ENCODE measurements at regions not wholly inside any gene's neighbourhood (a gene's known extent, or its start where the extent isn't known, plus 50 kb on each side); places are given as distances from the start of the nearest gene placed in this dataset.

GRCh38 chr2:215522237-215522636, 86.4 kb upstream of the FN1 start:
- Histone ChIP-seq H3K36me3 (ENCODE audit: control insufficient read depth in 2 of 2, extremely low read depth in 1 of 2, insufficient read depth in 1 of 2, low read length in 1 of 2) (no peaks in the 10 kb centered on the region), H3K27ac (ENCODE audit: low read length) (no peak overlapping the region), H3K4me3 (ENCODE audit: control insufficient read depth in 1 of 2, extremely low read depth in 1 of 2, low read length in 1 of 2) (no peak overlapping the region), H3K9me3 (no peaks in the 10 kb centered on the region), H3K27me3 (replicated peaks in 1 of 2; ENCODE audit: control insufficient read depth in 2 of 2, extremely low read depth in 1 of 2, insufficient read depth in 2 of 2, low read length in 1 of 2) (peaks cover 0 to 3% of the 10 kb centered on the region in 2 experiments), H3K4me1 (ENCODE audit: control insufficient read depth in 1 of 2, extremely low read depth in 1 of 2, insufficient read depth in 2 of 2, low read length in 2 of 2) (no peaks in the 10 kb centered on the region)
- ChIA-PET CTCF (interaction anchor here in 1 of 2 donors (1.1 kb wide), 1 partner anchor 10 kb away, joined by 3 read pairs; no protein-coding TSS in a partner anchor), POLR2A (no interaction called here)
- peaks cover 0 to 3% of the 10 kb centered on the region in 2 donors for H3K27me3 Mint-ChIP-seq
- WGBS (ENCODE audit: insufficient coverage), result no CpG with 5 or more reads among the region's 1 CpG
- no peaks in the 10 kb centered on the region for H3K4me1 Mint-ChIP-seq
- no peak overlapping the region for H3K27ac Mint-ChIP-seq
- no peak for DNase-seq
- H3K9me3 Mint-ChIP-seq, result no peaks in the 10 kb centered on the region
- ATAC-seq (replicated peaks in 1 of 4), result no peak
- no peaks in the 10 kb centered on the region for H3K36me3 Mint-ChIP-seq
- H3K4me3 Mint-ChIP-seq, result no peak overlapping the region

GRCh38 chr2:215521031-215521430, 85.2 kb upstream of the FN1 start:
- WGBS (ENCODE audit: insufficient coverage), result no CpG with 5 or more reads among the region's 3 CpGs

GRCh38 chr2:215517391-215517790, 81.5 kb upstream of the FN1 start:
- Mint-ChIP-seq H3K4me3 (no peak overlapping the region), H3K9me3 (no peaks in the 10 kb centered on the region), H3K4me1 (no peaks in the 10 kb centered on the region), H3K27ac (no peak overlapping the region), H3K27me3 (peaks cover 3% of the 10 kb centered on the region in 2 donors), H3K36me3 (no peaks in the 10 kb centered on the region)
- no peaks in the 10 kb centered on the region for H3K36me3 ChIP-seq (ENCODE audit: control insufficient read depth in 2 of 2, extremely low read depth in 1 of 2, insufficient read depth in 1 of 2, low read length in 1 of 2)
- ChIA-PET CTCF (no interaction called here), POLR2A (no interaction called here)
- no peaks in the 10 kb centered on the region for H3K27me3 ChIP-seq (replicated peaks in 1 of 2; ENCODE audit: control insufficient read depth in 2 of 2, extremely low read depth in 1 of 2, insufficient read depth in 2 of 2, low read length in 1 of 2)
- no peak for ATAC-seq (replicated peaks in 1 of 4)
- H3K4me3 ChIP-seq (ENCODE audit: control insufficient read depth in 1 of 2, extremely low read depth in 1 of 2, low read length in 1 of 2), result no peak overlapping the region
- WGBS (ENCODE audit: insufficient coverage), result no CpG with 5 or more reads among the region's 2 CpGs
- no peak overlapping the region for H3K27ac ChIP-seq (ENCODE audit: low read length)
- no peak for DNase-seq
- H3K9me3 ChIP-seq, result no peaks in the 10 kb centered on the region
- no peaks in the 10 kb centered on the region for H3K4me1 ChIP-seq (ENCODE audit: control insufficient read depth in 1 of 2, extremely low read depth in 1 of 2, insufficient read depth in 2 of 2, low read length in 2 of 2)

More at GRCh38 chr2:215521031-215521430, 85.2 kb upstream of the FN1 start:
- ATAC-seq (replicated peaks in 1 of 4) (no peak), DNase-seq (no peak)
- no peak overlapping the region for H3K4me3 Mint-ChIP-seq
- Histone ChIP-seq H3K27me3 (replicated peaks in 1 of 2; ENCODE audit: control insufficient read depth in 2 of 2, extremely low read depth in 1 of 2, insufficient read depth in 2 of 2, low read length in 1 of 2) (peaks cover 0 to 3% of the 10 kb centered on the region in 2 experiments), H3K4me1 (ENCODE audit: control insufficient read depth in 1 of 2, extremely low read depth in 1 of 2, insufficient read depth in 2 of 2, low read length in 2 of 2) (no peaks in the 10 kb centered on the region), H3K4me3 (ENCODE audit: control insufficient read depth in 1 of 2, extremely low read depth in 1 of 2, low read length in 1 of 2) (no peak overlapping the region), H3K9me3 (no peaks in the 10 kb centered on the region), H3K36me3 (ENCODE audit: control insufficient read depth in 2 of 2, extremely low read depth in 1 of 2, insufficient read depth in 1 of 2, low read length in 1 of 2) (no peaks in the 10 kb centered on the region), H3K27ac (ENCODE audit: low read length) (no peak overlapping the region)
- ChIA-PET CTCF (no interaction called here), POLR2A (no interaction called here)
- peaks cover 0 to 3% of the 10 kb centered on the region in 2 donors for H3K27me3 Mint-ChIP-seq
- no peak overlapping the region for H3K27ac Mint-ChIP-seq
- H3K4me1 Mint-ChIP-seq, result no peaks in the 10 kb centered on the region
- no peaks in the 10 kb centered on the region for H3K36me3 Mint-ChIP-seq
- no peaks in the 10 kb centered on the region for H3K9me3 Mint-ChIP-seq

GRCh38 chr2:215514516-215514915, 78.6 kb upstream of the FN1 start:
- Histone ChIP-seq H3K36me3 (ENCODE audit: control insufficient read depth in 2 of 2, extremely low read depth in 1 of 2, insufficient read depth in 1 of 2, low read length in 1 of 2) (no peaks in the 10 kb centered on the region), H3K4me3 (ENCODE audit: control insufficient read depth in 1 of 2, extremely low read depth in 1 of 2, low read length in 1 of 2) (no peak overlapping the region), H3K27ac (ENCODE audit: low read length) (no peak overlapping the region), H3K4me1 (ENCODE audit: control insufficient read depth in 1 of 2, extremely low read depth in 1 of 2, insufficient read depth in 2 of 2, low read length in 2 of 2) (no peaks in the 10 kb centered on the region), H3K9me3 (no peaks in the 10 kb centered on the region), H3K27me3 (replicated peaks in 1 of 2; ENCODE audit: control insufficient read depth in 2 of 2, extremely low read depth in 1 of 2, insufficient read depth in 2 of 2, low read length in 1 of 2) (peaks cover 0 to 2% of the 10 kb centered on the region in 2 experiments)
- ATAC-seq (replicated peaks in 1 of 4) (no peak), DNase-seq (no peak)
- POLR2A ChIA-PET, result no interaction called here
- no peaks in the 10 kb centered on the region for H3K9me3 Mint-ChIP-seq
- 85% methylated on average over 15 of the region's 16 CpGs for WGBS (ENCODE audit: insufficient coverage)
- CTCF ChIA-PET, result no interaction called here
- no peak overlapping the region for H3K4me3 Mint-ChIP-seq
- H3K4me1 Mint-ChIP-seq, result no peaks in the 10 kb centered on the region
- H3K27ac Mint-ChIP-seq, result no peak overlapping the region
- H3K36me3 Mint-ChIP-seq, result no peaks in the 10 kb centered on the region
- H3K27me3 Mint-ChIP-seq, result peaks cover 0 to 3% of the 10 kb centered on the region in 2 donors

- Mint-ChIP-seq H3K27me3 (peaks cover 0 to 3% of the 10 kb centered on the region in 2 donors), H3K4me3 (no peak overlapping the region), H3K36me3 (no peaks in the 10 kb centered on the region), H3K27ac (no peak overlapping the region), H3K9me3 (no peaks in the 10 kb centered on the region), H3K4me1 (no peaks in the 10 kb centered on the region)
- Histone ChIP-seq H3K27me3 (replicated peaks in 1 of 2; ENCODE audit: control insufficient read depth in 2 of 2, extremely low read depth in 1 of 2, insufficient read depth in 2 of 2, low read length in 1 of 2) (peaks cover 0 to 2% of the 10 kb centered on the region in 2 experiments), H3K9me3 (no peaks in the 10 kb centered on the region), H3K4me3 (ENCODE audit: control insufficient read depth in 1 of 2, extremely low read depth in 1 of 2, low read length in 1 of 2) (no peak overlapping the region), H3K27ac (ENCODE audit: low read length) (no peak overlapping the region), H3K36me3 (ENCODE audit: control insufficient read depth in 2 of 2, extremely low read depth in 1 of 2, insufficient read depth in 1 of 2, low read length in 1 of 2) (no peaks in the 10 kb centered on the region), H3K4me1 (ENCODE audit: control insufficient read depth in 1 of 2, extremely low read depth in 1 of 2, insufficient read depth in 2 of 2, low read length in 2 of 2) (no peaks in the 10 kb centered on the region)
- ChIA-PET CTCF (interaction anchor here in 1 of 2 donors (0.7 kb wide), 1 partner anchor 10 kb away, joined by 3 read pairs; no protein-coding TSS in a partner anchor), POLR2A (no interaction called here)
- no peak for DNase-seq
- 79% methylated on average over 6 of the region's 6 CpGs for WGBS (ENCODE audit: insufficient coverage)
- ATAC-seq (replicated peaks in 1 of 4), result no peak
Observed at GRCh38 chr2:215511454-215512346, 75.8 kb upstream of the FN1 start.

GRCh38 chr2:215507836-215508235, 72.0 kb upstream of the FN1 start:
- ChIA-PET POLR2A (no interaction called here), CTCF (no interaction called here)
- Mint-ChIP-seq H3K9me3 (no peaks in the 10 kb centered on the region), H3K4me1 (no peaks in the 10 kb centered on the region), H3K27me3 (peaks cover 0 to 5% of the 10 kb centered on the region in 2 donors), H3K36me3 (no peaks in the 10 kb centered on the region), H3K4me3 (no peak overlapping the region), H3K27ac (no peak overlapping the region)
- Histone ChIP-seq H3K27ac (ENCODE audit: low read length) (no peak overlapping the region), H3K9me3 (no peaks in the 10 kb centered on the region), H3K4me1 (ENCODE audit: control insufficient read depth in 1 of 2, extremely low read depth in 1 of 2, insufficient read depth in 2 of 2, low read length in 2 of 2) (no peaks in the 10 kb centered on the region), H3K27me3 (replicated peaks in 1 of 2; ENCODE audit: control insufficient read depth in 2 of 2, extremely low read depth in 1 of 2, insufficient read depth in 2 of 2, low read length in 1 of 2) (peaks cover 0 to 2% of the 10 kb centered on the region in 2 experiments), H3K4me3 (ENCODE audit: control insufficient read depth in 1 of 2, extremely low read depth in 1 of 2, low read length in 1 of 2) (no peak overlapping the region), H3K36me3 (ENCODE audit: control insufficient read depth in 2 of 2, extremely low read depth in 1 of 2, insufficient read depth in 1 of 2, low read length in 1 of 2) (no peaks in the 10 kb centered on the region)
- ATAC-seq (replicated peaks in 1 of 4) (no peak), DNase-seq (no peak)
- WGBS (ENCODE audit: insufficient coverage), result no CpG with 5 or more reads among the region's 3 CpGs

Measured in T-cell (primary cell).